ENCODE measurements at regions not wholly inside any gene's neighbourhood (a gene's known extent, or its start where the extent isn't known, plus 50 kb on each side); places are given as distances from the start of the nearest gene placed in this dataset.

GRCh38 chr12:72201457-72201856, 70.7 kb upstream of the TRHDE start:
- Histone ChIP-seq H3K9ac (no peak overlapping the region), H2AFZ (no peak overlapping the region), H3K27me3 (replicated peaks; ENCODE audit: insufficient read depth) (no peaks in the 10 kb centered on the region), H3K79me2 (ENCODE audit: insufficient read depth) (no peaks in the 10 kb centered on the region), H3K4me2 (ENCODE audit: unreplicated experiment) (no peak overlapping the region), H4K20me1 (ENCODE audit: insufficient read depth) (no peaks in the 10 kb centered on the region), H3K27ac (no peak overlapping the region), H3K36me3 (ENCODE audit: low read depth) (no peaks in the 10 kb centered on the region), H3K9me3 (ENCODE audit: low read depth) (no peaks in the 10 kb centered on the region), H3K4me3 (no peak overlapping the region), H3F3A (ENCODE audit: insufficient read depth) (no peaks in the 10 kb centered on the region), H3K9me2 (ENCODE audit: insufficient read depth) (no peaks in the 10 kb centered on the region), H3K4me1 (ENCODE audit: insufficient read depth) (no peaks in the 10 kb centered on the region)
- in situ Hi-C loops (cut with MboI) = no loop called here
- no peak for DNase-seq
- TF ChIP-seq EZH2phosphoT487 (IDR thresholded peaks at IDR 0.05; ENCODE audit: insufficient read depth, low read depth) = no peak
- no peak for TF ChIP-seq EZH2 (IDR thresholded peaks at IDR 0.05; ENCODE audit: insufficient read depth, poor library complexity, severe bottlenecking)
- 22 to 33% methylated on average over 1 of the region's 1 CpG for WGBS, 2 experiments (ENCODE audit: low coverage in 1 of 2, low lambda C conversion rate in 2 of 2, missing lambda C conversion rate in 2 of 2)

GRCh38 chr12:72203764-72204335, 68.3 kb upstream of the TRHDE start:
- WGBS, 2 experiments (ENCODE audit: low coverage in 1 of 2, low lambda C conversion rate in 2 of 2, missing lambda C conversion rate in 2 of 2) = 32 to 37% methylated on average over 5 of the region's 5 CpGs
- Histone ChIP-seq H4K20me1 (ENCODE audit: insufficient read depth) (no peaks in the 10 kb centered on the region), H3K79me2 (ENCODE audit: insufficient read depth) (no peaks in the 10 kb centered on the region), H3K27ac (no peak overlapping the region), H3K4me3 (no peak overlapping the region), H3K36me3 (ENCODE audit: low read depth) (no peaks in the 10 kb centered on the region), H3K4me1 (ENCODE audit: insufficient read depth) (no peaks in the 10 kb centered on the region), H2AFZ (no peak overlapping the region), H3F3A (ENCODE audit: insufficient read depth) (no peaks in the 10 kb centered on the region), H3K9me3 (ENCODE audit: low read depth) (no peaks in the 10 kb centered on the region), H3K9me2 (ENCODE audit: insufficient read depth) (no peaks in the 10 kb centered on the region), H3K27me3 (replicated peaks; ENCODE audit: insufficient read depth) (no peaks in the 10 kb centered on the region), H3K4me2 (ENCODE audit: unreplicated experiment) (no peak overlapping the region), H3K9ac (no peak overlapping the region)
- in situ Hi-C loops (cut with MboI) = no loop called here
- TF ChIP-seq EZH2phosphoT487 (IDR thresholded peaks at IDR 0.05; ENCODE audit: insufficient read depth, low read depth) (no peak), EZH2 (IDR thresholded peaks at IDR 0.05; ENCODE audit: insufficient read depth, poor library complexity, severe bottlenecking) (no peak)
- DNase-seq = no peak

DNA sequence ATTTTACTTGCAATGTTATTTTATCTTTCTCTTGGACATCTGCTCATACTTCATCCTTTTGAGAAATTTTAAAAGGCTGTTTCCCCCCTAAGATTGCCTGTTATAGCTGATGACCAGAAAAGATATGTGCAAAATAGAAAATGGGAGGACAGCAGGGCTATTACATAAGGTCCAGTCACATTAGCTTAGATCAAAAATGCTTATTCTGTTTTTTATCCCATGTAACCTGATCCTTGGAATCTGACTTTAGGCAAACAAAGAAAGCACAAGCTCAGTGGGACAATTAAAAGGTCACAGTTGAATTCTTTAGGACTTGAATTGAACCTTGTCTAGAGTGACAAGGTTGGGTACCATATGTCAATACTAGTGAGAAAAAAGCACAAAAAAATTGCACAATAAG, 65.1 kb upstream of the TRHDE start:
- H3K9ac ChIP-seq = no peak overlapping the region
- TF ChIP-seq EZH2 (IDR thresholded peaks at IDR 0.05; ENCODE audit: insufficient read depth, poor library complexity, severe bottlenecking) = no peak
- TF ChIP-seq EZH2phosphoT487 (IDR thresholded peaks at IDR 0.05; ENCODE audit: insufficient read depth, low read depth) = no peak
- DNase-seq = no peak

GRCh38 chr12:72207486-72208409, 64.4 kb upstream of the TRHDE start:
- no peak overlapping the region for H3K4me3 ChIP-seq
- H4K20me1 ChIP-seq (ENCODE audit: insufficient read depth) = no peaks in the 10 kb centered on the region
- H3K27ac ChIP-seq = no peak overlapping the region
- no peaks in the 10 kb centered on the region for H3K27me3 ChIP-seq (replicated peaks; ENCODE audit: insufficient read depth)
- H3F3A ChIP-seq (ENCODE audit: insufficient read depth) = no peaks in the 10 kb centered on the region
- no peak overlapping the region for H2AFZ ChIP-seq
- in situ Hi-C loops (cut with MboI) = no loop called here
- DNase-seq = no peak
- no peak overlapping the region for H3K4me2 ChIP-seq (ENCODE audit: unreplicated experiment)
- no peaks in the 10 kb centered on the region for H3K4me1 ChIP-seq (ENCODE audit: insufficient read depth)
- TF ChIP-seq EZH2 (IDR thresholded peaks at IDR 0.05; ENCODE audit: insufficient read depth, poor library complexity, severe bottlenecking) (no peak), EZH2phosphoT487 (IDR thresholded peaks at IDR 0.05; ENCODE audit: insufficient read depth, low read depth) (no peak)
- no peaks in the 10 kb centered on the region for H3K36me3 ChIP-seq (ENCODE audit: low read depth)
- 21 to 33% methylated on average over 7 of the region's 7 CpGs for WGBS, 2 experiments (ENCODE audit: low coverage in 1 of 2, low lambda C conversion rate in 2 of 2, missing lambda C conversion rate in 2 of 2)
- H3K79me2 ChIP-seq (ENCODE audit: insufficient read depth) = no peaks in the 10 kb centered on the region
- no peaks in the 10 kb centered on the region for H3K9me3 ChIP-seq (ENCODE audit: low read depth)
- H3K9ac ChIP-seq = no peak overlapping the region
- no peaks in the 10 kb centered on the region for H3K9me2 ChIP-seq (ENCODE audit: insufficient read depth)

More for the DNA sequence above, 65.1 kb upstream of the TRHDE start:
- no peak overlapping the region for H2AFZ ChIP-seq
- no peaks in the 10 kb centered on the region for H3K27me3 ChIP-seq (replicated peaks; ENCODE audit: insufficient read depth)
- H3K79me2 ChIP-seq (ENCODE audit: insufficient read depth) = no peaks in the 10 kb centered on the region
- H3K27ac ChIP-seq = no peak overlapping the region
- H3K9me2 ChIP-seq (ENCODE audit: insufficient read depth) = no peaks in the 10 kb centered on the region
- in situ Hi-C loops (cut with MboI) = no loop called here
- no peaks in the 10 kb centered on the region for H3K9me3 ChIP-seq (ENCODE audit: low read depth)
- no peaks in the 10 kb centered on the region for H4K20me1 ChIP-seq (ENCODE audit: insufficient read depth)
- H3K4me1 ChIP-seq (ENCODE audit: insufficient read depth) = no peaks in the 10 kb centered on the region
- H3F3A ChIP-seq (ENCODE audit: insufficient read depth) = no peaks in the 10 kb centered on the region
- no peak overlapping the region for H3K4me3 ChIP-seq
- H3K4me2 ChIP-seq (ENCODE audit: unreplicated experiment) = no peak overlapping the region
- H3K36me3 ChIP-seq (ENCODE audit: low read depth) = no peaks in the 10 kb centered on the region

Measured in GM23248 (cell line).